ENCODE measurements at regions not wholly inside any gene's neighbourhood (a gene's known extent, or its start where the extent isn't known, plus 50 kb on each side); places are given as distances from the start of the nearest gene placed in this dataset.

DNA sequence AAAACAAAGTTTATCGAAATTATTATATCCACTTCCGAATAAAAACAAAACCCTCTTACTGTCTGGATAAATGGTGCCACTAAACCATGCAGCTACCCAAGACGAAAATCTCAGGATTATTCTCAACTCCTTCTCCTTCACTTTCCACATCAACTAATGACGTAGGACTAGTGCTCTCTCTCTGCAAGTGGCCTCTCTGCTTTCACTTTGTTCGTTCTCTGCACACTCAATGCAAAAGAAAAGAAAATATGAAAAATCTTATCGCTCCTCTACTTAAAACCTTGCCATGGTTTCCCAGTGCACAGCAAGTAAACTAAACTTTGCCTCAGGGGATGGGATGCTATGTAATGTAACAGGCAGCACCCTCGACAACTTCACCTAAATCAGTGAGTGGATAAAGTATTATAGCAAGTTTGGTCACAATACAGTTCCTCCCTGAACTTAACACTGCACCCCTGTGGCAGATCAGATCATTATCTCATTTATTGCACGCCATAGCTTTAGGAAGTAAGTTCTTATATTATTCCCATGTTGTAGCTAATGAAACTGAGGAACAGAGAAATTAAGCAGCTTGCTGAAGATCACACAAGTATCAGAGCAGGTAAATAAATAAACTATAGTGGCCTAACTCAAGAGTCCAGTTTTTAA is 262.7 kb upstream of the GADL1 start:
- no peak for DNase-seq

DNA sequence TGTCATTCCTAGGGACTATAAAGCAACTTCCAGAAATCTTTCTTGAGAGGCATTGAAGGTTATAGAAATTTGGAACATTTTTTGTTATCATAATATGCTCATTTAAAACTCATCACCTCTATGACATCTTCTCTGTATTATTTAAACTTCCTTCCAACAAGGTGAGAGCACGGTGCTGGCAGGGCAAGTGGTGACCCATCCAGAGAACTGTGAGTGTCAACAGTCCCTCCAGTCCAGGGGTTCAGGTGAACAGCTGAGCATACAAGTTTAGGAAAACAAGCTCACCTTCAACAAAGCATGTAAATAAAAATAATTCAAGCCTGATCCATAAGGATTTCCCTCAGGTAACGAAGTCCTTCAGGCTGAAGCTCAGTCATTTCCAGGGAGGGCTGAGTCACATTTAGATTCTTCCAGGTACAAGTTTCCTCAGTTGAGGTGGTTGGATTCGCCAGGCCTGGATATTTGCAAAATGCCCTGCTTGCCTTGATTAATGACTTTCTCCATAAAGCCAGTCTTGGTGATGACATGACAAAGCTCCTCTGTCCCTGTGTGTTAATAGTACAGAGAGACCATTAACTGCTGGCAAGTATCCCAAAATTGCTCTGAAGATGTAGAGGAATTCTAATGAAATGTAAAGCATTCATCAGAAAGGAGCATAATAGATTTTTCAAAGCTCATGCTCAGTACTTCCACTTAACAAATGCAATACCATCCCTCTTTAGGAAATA is 263.6 kb upstream of the GADL1 start:
- DNase-seq, result no peak

DNA sequence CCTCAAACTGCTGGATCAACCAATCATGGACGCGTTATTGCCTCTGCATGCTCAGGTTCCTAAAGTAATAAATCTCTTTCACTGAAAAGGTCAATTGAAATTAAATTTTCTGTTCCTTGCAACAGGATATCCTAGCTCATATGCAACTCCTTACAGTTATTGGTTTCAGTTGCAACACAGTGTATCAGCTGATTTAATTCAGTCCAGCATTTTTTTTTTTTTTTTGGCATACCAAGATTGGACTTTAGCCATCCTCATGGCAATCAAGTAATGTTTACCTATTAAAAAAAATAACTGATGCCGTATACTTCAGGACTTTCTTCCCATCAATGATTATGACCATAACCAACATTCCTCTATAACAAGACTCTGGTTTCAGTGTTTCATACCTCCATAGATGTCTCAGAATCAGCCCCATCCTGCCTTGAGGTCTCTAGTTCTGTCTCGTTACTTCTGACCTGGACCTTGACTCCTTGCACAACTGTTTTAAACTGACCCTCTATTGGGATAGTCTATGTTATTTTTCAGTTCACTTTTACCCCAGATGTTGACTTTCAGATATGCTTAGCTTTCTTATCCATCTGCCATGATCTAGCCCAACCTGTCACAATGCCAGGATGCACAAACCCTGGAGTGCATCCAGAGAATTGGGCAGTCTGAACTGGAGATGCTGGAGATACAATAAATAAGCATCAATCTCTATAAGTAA is 265.0 kb upstream of the GADL1 start:
- DNase-seq, result no peak

DNA sequence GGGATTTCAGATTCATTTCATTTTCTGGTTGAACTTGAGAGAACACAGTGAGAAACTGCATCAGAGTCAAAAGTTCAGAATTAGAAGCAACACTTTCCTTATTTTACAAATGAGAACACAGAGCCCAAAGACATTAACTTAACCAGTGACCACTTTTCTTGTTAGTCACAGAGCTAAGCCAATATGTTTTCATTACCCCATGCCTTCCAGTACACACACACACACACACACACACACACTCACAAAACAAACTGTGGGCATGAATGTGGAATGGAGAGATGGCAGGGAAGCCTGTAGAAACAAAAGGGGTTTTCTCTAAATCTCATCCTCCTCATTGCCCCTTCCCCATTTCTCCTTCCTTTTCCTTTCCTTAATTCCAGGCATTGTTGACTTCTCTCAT is 267.4 kb upstream of the GADL1 start:
- DNase-seq, result no peak

DNA sequence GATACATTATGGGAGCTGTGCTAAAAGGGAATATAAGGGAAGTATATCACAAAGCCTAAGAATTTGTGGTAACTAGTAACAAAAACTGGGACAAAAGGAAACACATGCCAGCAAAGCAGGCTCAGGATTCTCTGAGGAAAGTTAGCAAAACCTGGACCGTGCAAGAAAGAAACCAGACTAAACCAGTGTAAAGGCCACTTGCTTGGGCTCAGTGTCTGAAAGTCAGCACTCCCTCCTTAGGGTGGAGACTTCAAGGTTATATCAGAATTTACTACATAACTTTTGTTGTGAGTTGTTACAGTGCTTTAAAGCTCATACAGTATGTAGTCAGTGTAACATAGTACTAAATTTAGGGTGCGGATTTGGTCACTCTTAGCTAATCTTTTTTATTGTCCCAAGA is 269.9 kb upstream of the GADL1 start:
- DNase-seq, result no peak

DNA sequence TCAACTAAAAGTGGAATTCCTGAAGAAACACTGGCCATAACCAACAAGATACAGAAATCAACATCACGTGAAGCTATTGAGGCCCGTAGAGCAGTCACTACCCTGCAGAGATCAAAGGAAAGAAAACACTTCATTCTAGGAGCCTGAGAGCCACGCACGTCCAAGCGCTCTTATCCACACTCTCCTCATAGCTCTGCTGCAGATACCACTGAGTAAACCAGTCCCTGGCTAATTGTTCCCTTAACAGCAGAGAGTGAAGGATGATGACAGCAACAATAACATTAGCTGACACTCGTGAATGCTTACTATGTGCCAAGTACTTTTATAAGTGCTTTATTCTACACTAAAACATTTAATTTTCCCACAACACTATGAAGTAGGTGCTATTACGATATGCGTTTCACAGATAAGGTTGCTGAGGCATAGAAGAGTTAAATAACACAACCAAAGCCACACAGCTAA is 271.0 kb upstream of the GADL1 start:
- no peak for DNase-seq

DNA sequence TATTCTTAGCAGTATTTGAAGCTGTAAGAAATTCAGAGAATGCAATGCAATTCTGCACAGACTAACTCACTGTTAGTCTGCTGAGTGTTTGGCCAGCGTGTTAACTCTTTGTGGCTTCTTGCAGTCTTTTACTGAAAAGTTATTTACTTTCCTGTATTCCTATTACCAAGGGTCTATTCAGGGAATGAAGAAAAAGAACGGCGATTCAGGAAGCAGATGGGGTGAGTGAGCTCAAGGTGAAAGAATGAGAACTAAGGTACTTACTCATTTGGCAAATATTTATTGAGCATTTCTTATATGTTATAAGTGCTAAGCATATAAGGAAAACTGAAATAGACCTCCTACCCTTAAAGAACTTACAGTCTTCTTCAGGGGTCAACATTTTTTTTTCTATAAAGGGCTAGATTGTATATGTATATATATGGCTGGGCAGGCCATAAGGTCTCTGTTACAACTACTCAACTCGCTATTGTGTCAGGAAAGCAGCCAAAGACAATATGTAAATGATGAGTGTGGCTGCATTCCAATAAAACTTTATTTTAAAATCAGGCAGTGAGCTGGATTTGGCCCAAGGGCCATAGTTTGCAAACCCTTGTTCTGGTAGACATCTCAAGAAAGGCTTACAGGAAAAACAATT is 271.9 kb upstream of the GADL1 start:
- no peak for DNase-seq

DNA sequence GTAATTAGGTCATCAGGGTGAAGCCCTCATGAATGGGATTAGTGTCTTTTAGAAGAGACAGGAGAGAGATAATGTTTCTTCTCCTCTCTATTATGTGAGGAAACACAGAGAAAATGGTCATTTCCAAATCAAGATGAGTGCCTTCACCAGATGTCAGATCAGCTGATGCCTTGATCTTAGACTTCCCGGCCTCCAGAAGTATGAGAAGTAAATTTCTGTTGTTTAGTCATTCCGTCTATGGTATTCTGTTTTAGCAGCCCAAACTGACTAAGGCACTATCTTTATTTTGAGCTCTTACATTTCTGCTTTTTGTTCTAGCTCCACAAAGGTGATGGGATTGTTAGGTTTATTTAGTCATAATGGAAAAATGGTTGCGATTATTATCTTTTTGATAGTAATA is 273.2 kb upstream of the GADL1 start:
- no peak for DNase-seq

DNA sequence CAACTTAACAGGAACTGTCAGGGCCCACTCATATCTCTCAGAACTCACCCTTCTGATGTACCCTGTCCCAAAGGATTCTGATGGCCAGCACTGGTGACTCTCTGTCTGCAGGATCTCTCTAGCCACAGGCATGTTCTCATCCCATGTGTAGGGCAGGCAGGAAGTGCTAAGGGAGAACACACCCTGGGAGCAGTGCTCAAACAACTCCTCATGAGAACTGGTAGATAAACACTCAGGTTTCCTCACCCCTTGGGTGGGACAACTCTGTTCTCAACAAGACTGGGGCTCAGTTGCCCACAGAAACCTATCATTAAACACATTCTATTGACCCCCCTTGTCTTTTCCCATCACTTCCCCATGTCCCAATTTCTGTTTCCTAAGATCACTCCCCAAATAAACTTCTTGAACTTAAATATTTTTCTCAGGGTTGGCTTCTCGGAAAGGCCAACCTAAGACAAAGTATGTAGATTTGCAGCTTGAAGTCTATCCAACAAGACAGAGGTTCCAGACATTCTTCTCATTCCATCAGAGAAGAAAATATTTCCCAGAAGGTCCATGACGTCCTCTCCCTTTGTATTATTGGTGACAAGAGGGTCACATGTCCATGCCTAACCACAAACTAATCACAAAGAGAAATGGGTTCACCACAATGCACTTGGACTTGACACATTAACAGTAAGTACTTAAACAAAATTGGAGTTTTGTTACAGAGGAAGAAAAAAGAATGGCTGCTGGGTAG is 276.6 kb upstream of the GADL1 start:
- DNase-seq, result no peak

DNA sequence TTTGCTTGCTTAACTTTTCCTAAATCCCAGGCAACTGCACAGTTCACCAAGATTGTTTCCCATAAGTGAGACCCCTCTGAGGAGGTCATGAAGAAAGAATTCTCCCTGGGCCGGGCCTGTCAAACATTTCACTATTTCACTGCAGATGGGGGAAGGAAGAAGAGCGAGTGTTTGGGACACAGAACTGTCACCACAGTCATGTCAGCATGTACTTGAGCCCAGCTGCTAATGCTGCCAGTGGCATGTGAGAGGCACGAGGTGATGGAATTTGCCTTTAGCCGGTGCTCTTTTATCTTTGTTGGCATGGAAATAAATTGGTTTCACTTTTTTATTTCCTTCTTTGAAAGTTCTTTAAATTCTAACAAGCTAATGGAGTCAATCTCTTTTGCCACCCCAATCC is 277.9 kb upstream of the GADL1 start:
- no peak for DNase-seq

DNA sequence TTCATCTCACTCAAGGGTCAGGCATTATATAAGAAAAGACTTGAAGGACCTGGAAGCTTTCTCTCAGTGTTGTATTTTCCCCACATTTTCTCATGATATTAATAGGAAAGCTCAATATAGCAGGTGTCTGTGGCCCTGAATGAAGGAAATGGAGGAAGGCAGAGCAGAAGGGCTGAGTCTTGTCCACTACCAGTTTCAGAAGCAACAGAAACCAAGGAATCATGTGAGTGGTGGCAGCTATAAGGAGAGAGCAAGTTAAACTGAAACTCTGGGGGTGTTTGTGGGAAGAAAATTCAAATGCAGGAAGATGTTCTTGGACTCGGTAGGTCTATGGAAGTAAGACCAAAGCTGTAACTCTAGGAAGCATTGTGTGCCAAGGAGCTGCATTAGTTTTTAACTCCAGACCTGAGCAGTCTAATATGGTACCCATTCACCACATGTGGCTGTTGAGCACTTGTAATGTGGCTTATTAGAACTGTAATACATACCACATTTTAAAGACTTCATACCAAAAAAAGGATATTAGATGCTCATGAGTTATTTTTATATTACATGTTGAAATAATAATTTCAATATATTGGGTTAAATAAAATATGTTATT is 278.8 kb upstream of the GADL1 start:
- DNase-seq, result no peak

DNA sequence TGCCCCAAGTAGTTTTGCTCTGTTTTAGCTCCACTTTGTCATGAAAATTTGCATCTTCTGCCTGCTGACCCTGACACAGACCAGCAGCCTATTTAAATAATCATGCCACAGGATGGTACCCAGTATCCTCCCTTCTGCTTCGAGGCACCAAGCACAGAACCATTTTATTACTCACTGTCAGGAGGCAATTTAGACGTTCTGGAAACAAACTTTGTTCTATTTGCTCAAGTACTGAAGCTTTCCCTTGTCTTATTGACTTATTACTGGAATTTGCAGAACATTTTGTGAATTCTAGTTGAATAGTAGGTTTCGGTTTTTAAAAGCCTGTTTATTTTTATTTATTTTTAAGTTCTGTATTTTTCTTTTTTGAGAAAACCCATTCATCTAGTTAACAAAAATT is 279.6 kb upstream of the GADL1 start:
- DNase-seq, result no peak

DNA sequence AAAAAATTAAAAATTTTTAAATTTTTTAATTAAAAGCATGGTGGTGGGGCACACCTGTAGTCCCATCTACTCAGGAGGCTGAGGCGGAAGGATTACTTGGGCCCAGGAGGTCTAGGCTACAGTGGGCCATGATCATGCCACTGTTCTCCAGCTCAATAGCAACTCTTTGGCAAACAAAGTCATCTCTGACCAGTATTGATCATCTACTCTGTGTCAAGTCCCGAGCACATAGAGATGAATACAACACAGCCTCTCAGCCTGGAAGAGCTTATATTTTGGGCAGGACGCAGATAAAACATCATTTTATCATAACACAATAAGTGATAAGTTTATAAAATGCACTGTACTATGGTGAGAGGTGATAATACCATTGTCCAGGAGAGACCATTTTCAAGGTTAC is 281.6 kb upstream of the GADL1 start:
- no peak for DNase-seq

DNA sequence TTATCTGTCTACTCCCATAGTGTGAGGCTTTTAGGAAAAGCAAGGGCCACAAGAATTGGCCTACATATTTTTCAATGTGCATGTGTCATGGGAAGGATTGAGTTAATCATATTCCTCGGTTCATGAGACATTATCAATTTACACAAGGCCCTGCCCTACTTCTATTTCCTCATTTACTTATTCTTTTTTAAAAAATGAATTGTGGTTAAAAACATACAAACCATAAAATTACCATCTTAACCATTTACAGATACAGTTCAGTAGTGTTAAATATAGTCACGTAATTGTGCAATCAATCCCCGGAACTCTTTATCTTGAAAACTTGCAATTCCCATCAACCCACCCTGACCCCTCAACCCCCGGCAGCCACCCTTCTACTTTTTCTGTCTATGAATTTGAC is 284.0 kb upstream of the GADL1 start:
- no peak for DNase-seq

DNA sequence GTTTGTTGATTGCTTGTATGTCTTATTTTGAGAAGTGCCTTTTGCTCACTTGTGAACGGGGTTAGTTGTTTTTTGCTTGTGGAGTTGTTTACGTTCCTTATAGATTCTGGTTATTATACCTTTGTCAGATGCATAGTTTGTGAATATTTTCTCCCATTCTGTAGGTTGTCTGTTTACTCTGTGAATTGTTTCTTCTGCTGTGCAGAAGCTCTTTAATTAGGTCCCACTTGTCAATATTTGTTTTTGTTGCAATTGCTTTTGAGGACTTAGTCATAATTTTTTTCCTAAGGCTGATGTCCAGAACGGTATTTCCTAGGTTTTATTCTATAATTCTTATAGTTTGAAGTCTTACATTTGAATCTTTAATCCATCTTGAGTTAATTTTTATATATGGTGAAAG is 285.3 kb upstream of the GADL1 start:
- no peak for DNase-seq

DNA sequence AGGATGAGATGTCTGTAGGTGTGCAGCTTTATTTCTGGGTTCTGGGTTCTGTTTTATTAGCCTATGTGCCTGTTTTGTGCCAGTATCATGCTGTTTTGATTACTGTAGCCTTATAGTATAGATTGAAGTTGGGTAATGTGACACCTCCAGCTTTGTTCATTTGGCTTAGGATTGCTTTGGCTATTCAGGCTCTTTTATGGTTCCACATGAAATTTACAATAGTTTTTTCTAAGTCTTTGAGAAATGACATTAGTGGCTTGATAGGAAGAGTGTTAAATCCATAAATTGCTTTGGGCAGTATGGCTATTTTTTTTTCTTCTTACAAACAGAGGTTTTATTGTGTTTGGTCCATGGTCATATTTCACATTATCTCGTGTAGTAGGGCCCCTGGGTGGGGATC is 285.8 kb upstream of the GADL1 start:
- DNase-seq, result no peak

DNA sequence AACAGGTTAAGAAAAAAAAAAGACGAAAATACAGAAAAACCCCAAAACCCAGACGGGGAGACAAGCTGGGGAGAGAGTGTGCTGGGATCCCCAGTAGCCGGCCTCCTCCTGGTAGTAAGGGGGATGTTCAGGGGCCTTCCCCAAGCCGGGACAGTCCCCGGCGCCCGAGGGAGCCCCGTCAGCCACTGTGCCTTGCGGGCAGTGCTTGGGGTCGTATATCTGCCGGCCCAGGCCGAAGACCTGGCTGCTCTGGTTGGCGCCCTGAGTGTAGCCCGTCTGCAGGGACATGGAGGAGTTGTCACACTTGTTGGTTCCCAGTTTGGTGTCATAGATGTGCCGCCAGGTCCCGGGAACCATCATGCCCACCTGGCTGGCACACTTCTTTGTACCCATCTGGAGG is 287.2 kb upstream of the GADL1 start:
- DNase-seq, result no peak

DNA sequence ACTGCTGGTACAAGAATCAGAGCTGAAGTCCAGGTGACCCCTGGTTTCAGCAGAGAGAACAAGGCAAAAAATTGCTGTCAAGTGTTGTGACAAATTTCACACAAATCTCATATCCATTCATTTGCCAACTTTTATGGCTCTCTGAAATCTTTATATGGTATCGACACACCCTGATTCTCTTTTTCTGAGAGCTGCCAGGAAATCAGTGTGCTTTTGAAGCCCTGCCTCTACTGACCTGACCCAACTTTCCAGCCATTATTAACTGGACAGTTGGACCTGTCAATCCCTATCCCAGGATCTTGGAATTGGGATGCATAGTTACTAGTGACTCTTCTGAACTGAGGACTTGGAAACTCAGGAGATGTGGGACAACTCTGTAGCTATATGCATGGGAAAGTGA is 288.2 kb upstream of the GADL1 start:
- no peak for DNase-seq

DNA sequence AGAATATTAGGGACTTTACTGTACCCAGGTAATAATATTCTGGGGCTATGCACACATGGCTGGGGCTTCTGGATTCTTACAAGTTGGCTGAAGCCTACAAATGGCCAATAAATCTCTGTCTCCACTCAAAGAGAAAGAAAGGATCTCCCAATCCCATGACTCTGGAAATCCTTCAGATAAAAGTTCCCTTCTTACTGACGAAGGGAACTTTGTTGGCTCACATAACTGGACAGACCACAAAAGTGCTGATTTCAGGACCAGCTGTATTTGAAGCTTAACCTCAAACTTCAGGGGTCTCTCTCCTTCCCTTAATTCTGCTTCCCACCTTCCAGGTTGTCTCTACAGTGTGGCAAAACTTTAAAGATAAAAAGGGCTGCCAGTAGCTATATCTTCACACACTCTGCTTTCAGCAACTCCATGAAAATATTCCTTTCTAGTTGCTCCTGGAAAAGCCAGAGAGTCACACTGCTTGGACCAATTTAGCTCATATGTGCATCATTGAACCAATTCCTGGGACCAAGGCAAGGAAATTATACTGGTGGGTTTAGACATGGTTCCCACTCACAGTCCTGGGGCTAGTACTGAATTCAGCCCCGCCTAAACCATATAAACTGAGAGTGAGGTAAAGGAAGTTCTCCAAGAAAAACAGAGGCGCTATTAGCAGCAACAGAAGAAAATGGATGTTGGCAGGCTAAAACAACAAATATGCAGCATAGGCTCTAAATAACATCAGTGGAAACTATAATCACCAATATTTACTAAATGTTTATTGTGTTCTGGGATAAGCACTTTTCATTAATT is 290.0 kb upstream of the GADL1 start:
- DNase-seq, result no peak

DNA sequence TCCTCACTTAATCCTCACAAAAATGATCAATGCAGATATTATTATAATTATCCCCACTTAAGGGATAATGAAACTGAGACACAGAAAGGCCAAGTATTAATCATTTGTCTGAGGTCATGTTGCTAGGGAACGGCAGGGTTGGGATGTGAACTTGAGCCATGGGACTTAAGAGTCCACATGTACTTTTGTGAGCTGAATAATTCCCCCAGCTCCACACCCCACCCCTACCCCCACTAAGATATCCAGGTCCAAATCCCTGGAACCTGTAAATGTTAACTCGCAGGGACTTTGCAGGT is 290.5 kb upstream of the GADL1 start:
- DNase-seq, result no peak

DNA sequence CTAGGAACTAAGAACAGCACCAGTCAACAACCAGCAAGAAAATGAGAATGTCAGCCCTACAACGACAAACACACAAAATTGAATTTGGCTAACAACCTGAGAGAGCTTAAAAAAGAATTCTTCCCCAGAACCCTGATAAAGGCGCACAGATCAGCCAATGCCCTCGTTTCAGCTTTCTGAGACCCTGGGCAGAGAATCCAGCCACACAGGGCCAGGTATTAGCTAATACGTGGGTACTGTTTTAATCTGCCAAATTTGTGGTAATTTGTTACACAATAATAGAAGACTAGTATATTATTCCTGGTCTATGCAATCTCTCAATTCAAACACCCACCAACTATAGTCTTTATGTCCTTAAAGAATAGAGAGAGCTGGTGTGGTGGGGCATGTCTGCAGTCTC is 291.6 kb upstream of the GADL1 start:
- DNase-seq, result no peak

DNA sequence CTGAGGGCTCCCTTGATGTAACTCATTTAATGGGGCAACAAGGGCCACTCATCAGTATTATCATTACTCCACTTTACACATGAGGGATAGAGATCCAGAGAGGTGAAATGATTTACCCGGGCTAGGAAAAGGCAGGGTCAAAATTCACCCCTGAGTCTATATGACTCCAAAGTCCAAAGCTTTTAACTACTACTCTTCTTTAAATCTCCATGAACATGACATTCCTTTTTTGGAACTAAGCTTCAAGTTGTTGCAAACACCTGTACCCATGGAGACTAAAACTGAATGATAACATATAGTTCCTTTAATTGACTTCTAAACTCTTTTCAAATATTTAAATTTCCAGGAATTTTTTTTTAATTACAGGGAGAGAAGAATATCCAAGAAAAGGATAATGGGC is 292.9 kb upstream of the GADL1 start:
- DNase-seq, result no peak

All from CD4-positive, alpha-beta T cell treated with Interleukin-17A for 4 hours (primary cell).